ENCODE measurements at regions not wholly inside any gene's neighbourhood (a gene's known extent, or its start where the extent isn't known, plus 50 kb on each side); places are given as distances from the start of the nearest gene placed in this dataset.

GRCh38 chr7:118076564-118076963 lies 107.4 kb upstream of the LSM8 start:
- H3K14ac ChIP-seq (ENCODE audit: low read length): no peak overlapping the region

GRCh38 chr7:118078015-118078414 lies 105.9 kb upstream of the LSM8 start:
- no peak overlapping the region for H2AK5ac ChIP-seq (ENCODE audit: low read depth, low read length)
- H3K9ac ChIP-seq (ENCODE audit: low read depth, low read length, poor library complexity): no peak overlapping the region
- H3K36me3 ChIP-seq (replicated peaks in 1 of 2; ENCODE audit: control insufficient read depth in 2 of 2, insufficient read depth in 2 of 2, low read length in 2 of 2): no peaks in the 10 kb centered on the region
- H3K4me1 ChIP-seq (ENCODE audit: control insufficient read depth in 2 of 2, insufficient read depth in 1 of 2, low read depth in 1 of 2, low read length in 2 of 2): no peaks in the 10 kb centered on the region
- H3K27me3 ChIP-seq (ENCODE audit: control insufficient read depth in 3 of 3, insufficient read depth in 3 of 3, low read depth in 1 of 3, low read length in 3 of 3): no peaks in the 10 kb centered on the region
- no peak overlapping the region for H2BK5ac ChIP-seq (ENCODE audit: low read length)
- no peaks in the 10 kb centered on the region for H3K79me1 ChIP-seq (ENCODE audit: low read depth, low read length)
- H2BK15ac ChIP-seq (ENCODE audit: low read length): no peak overlapping the region
- no peak overlapping the region for H4K91ac ChIP-seq (ENCODE audit: low read depth, low read length, poor library complexity)
- no peak overlapping the region for H2BK12ac ChIP-seq (ENCODE audit: low read length)
- DNase-seq (ENCODE audit: low spot score): no peak
- no peaks in the 10 kb centered on the region for H3K9me3 ChIP-seq (replicated peaks in 1 of 2; ENCODE audit: control insufficient read depth in 2 of 2, insufficient read depth in 1 of 2, low read depth in 1 of 2, low read length in 2 of 2)
- H3K4ac ChIP-seq (ENCODE audit: low read length): no peak overlapping the region
- H3K14ac ChIP-seq (ENCODE audit: low read length): no peak overlapping the region
- no peak overlapping the region for H4K8ac ChIP-seq (ENCODE audit: low read depth, low read length)
- H3K23ac ChIP-seq (ENCODE audit: low read depth, low read length, poor library complexity): no peak overlapping the region
- no peak overlapping the region for H2BK120ac ChIP-seq (ENCODE audit: low read depth, low read length)
- no peak overlapping the region for H3K4me2 ChIP-seq (ENCODE audit: insufficient read depth, low read length, poor library complexity, severe bottlenecking)
- no peak overlapping the region for H2AFZ ChIP-seq (ENCODE audit: low read length)
- H3K18ac ChIP-seq (ENCODE audit: low read length): no peak overlapping the region
- H3K27ac ChIP-seq (replicated peaks; ENCODE audit: low read length): no peak overlapping the region
- H3K4me3 ChIP-seq (ENCODE audit: low read length in 2 of 2): no peak overlapping the region

More at GRCh38 chr7:118076564-118076963, 107.4 kb upstream of the LSM8 start:
- no peak overlapping the region for H3K18ac ChIP-seq (ENCODE audit: low read length)
- H2BK15ac ChIP-seq (ENCODE audit: low read length): no peak overlapping the region
- DNase-seq (ENCODE audit: low spot score): no peak
- H3K4me1 ChIP-seq (ENCODE audit: control insufficient read depth in 2 of 2, insufficient read depth in 1 of 2, low read depth in 1 of 2, low read length in 2 of 2): no peaks in the 10 kb centered on the region
- WGBS, 2 donors (ENCODE audit: extremely low coverage in 2 of 2, insufficient read length in 2 of 2, insufficient replicate concordance in 1 of 2): no CpG with 5 or more reads among the region's 3 CpGs
- H3K23ac ChIP-seq (ENCODE audit: low read depth, low read length, poor library complexity): no peak overlapping the region
- no peaks in the 10 kb centered on the region for H3K27me3 ChIP-seq (ENCODE audit: control insufficient read depth in 3 of 3, insufficient read depth in 3 of 3, low read depth in 1 of 3, low read length in 3 of 3)
- H3K79me1 ChIP-seq (ENCODE audit: low read depth, low read length): no peaks in the 10 kb centered on the region
- H3K27ac ChIP-seq (replicated peaks; ENCODE audit: low read length): no peak overlapping the region
- no peak overlapping the region for H2BK12ac ChIP-seq (ENCODE audit: low read length)
- no peak overlapping the region for H4K8ac ChIP-seq (ENCODE audit: low read depth, low read length)
- no peak overlapping the region for H3K4me3 ChIP-seq (ENCODE audit: low read length in 2 of 2)
- no peak overlapping the region for H2BK120ac ChIP-seq (ENCODE audit: low read depth, low read length)
- H2AFZ ChIP-seq (ENCODE audit: low read length): no peak overlapping the region
- no peak overlapping the region for H2AK5ac ChIP-seq (ENCODE audit: low read depth, low read length)
- H4K91ac ChIP-seq (ENCODE audit: low read depth, low read length, poor library complexity): no peak overlapping the region
- H3K36me3 ChIP-seq (replicated peaks in 1 of 2; ENCODE audit: control insufficient read depth in 2 of 2, insufficient read depth in 2 of 2, low read length in 2 of 2): no peaks in the 10 kb centered on the region
- H3K9ac ChIP-seq (ENCODE audit: low read depth, low read length, poor library complexity): no peak overlapping the region
- H3K4me2 ChIP-seq (ENCODE audit: insufficient read depth, low read length, poor library complexity, severe bottlenecking): no peak overlapping the region
- H2BK5ac ChIP-seq (ENCODE audit: low read length): no peak overlapping the region
- H3K4ac ChIP-seq (ENCODE audit: low read length): no peak overlapping the region
- no peaks in the 10 kb centered on the region for H3K9me3 ChIP-seq (replicated peaks in 1 of 2; ENCODE audit: control insufficient read depth in 2 of 2, insufficient read depth in 1 of 2, low read depth in 1 of 2, low read length in 2 of 2)

- no CpG with 5 or more reads among the region's 1 CpG for WGBS, 2 donors (ENCODE audit: extremely low coverage in 2 of 2, insufficient read length in 2 of 2, insufficient replicate concordance in 1 of 2)
- no peak overlapping the region for H3K27ac ChIP-seq (replicated peaks; ENCODE audit: low read length)
Measured at GRCh38 chr7:118079369-118079768, 104.6 kb upstream of the LSM8 start.

GRCh38 chr7:118080947-118081346 lies 103.0 kb upstream of the LSM8 start:
- no peaks in the 10 kb centered on the region for H3K36me3 ChIP-seq (replicated peaks in 1 of 2; ENCODE audit: control insufficient read depth in 2 of 2, insufficient read depth in 2 of 2, low read length in 2 of 2)
- no peaks in the 10 kb centered on the region for H3K9me3 ChIP-seq (replicated peaks in 1 of 2; ENCODE audit: control insufficient read depth in 2 of 2, insufficient read depth in 1 of 2, low read depth in 1 of 2, low read length in 2 of 2)
- no peak overlapping the region for H3K27ac ChIP-seq (replicated peaks; ENCODE audit: low read length)
- H3K4ac ChIP-seq (ENCODE audit: low read length): no peak overlapping the region
- DNase-seq (ENCODE audit: low spot score): no peak
- H3K23ac ChIP-seq (ENCODE audit: low read depth, low read length, poor library complexity): no peak overlapping the region
- no peak overlapping the region for H2BK12ac ChIP-seq (ENCODE audit: low read length)
- no peak overlapping the region for H2BK5ac ChIP-seq (ENCODE audit: low read length)
- no peak overlapping the region for H2BK120ac ChIP-seq (ENCODE audit: low read depth, low read length)
- H3K4me3 ChIP-seq (ENCODE audit: low read length in 2 of 2): no peak overlapping the region
- no peak overlapping the region for H3K14ac ChIP-seq (ENCODE audit: low read length)
- H3K27me3 ChIP-seq (ENCODE audit: control insufficient read depth in 3 of 3, insufficient read depth in 3 of 3, low read depth in 1 of 3, low read length in 3 of 3): no peaks in the 10 kb centered on the region
- H4K8ac ChIP-seq (ENCODE audit: low read depth, low read length): no peak overlapping the region
- no peak overlapping the region for H3K18ac ChIP-seq (ENCODE audit: low read length)
- H3K4me1 ChIP-seq (ENCODE audit: control insufficient read depth in 2 of 2, insufficient read depth in 1 of 2, low read depth in 1 of 2, low read length in 2 of 2): peaks cover 0 to 3% of the 10 kb centered on the region in 2 donors
- no peak overlapping the region for H2BK15ac ChIP-seq (ENCODE audit: low read length)
- H3K4me2 ChIP-seq (ENCODE audit: insufficient read depth, low read length, poor library complexity, severe bottlenecking): no peak overlapping the region
- no CpG with 5 or more reads among the region's 3 CpGs for WGBS, 2 donors (ENCODE audit: extremely low coverage in 2 of 2, insufficient read length in 2 of 2, insufficient replicate concordance in 1 of 2)
- no peak overlapping the region for H3K9ac ChIP-seq (ENCODE audit: low read depth, low read length, poor library complexity)
- no peak overlapping the region for H2AFZ ChIP-seq (ENCODE audit: low read length)
- H3K79me1 ChIP-seq (ENCODE audit: low read depth, low read length): no peaks in the 10 kb centered on the region
- no peak overlapping the region for H2AK5ac ChIP-seq (ENCODE audit: low read depth, low read length)
- H4K91ac ChIP-seq (ENCODE audit: low read depth, low read length, poor library complexity): no peak overlapping the region

More at GRCh38 chr7:118079369-118079768, 104.6 kb upstream of the LSM8 start:
- Histone ChIP-seq H4K91ac (ENCODE audit: low read depth, low read length, poor library complexity) (no peak overlapping the region), H3K4ac (ENCODE audit: low read length) (no peak overlapping the region), H2BK12ac (ENCODE audit: low read length) (no peak overlapping the region), H2BK120ac (ENCODE audit: low read depth, low read length) (no peak overlapping the region), H4K8ac (ENCODE audit: low read depth, low read length) (no peak overlapping the region), H3K27me3 (ENCODE audit: control insufficient read depth in 3 of 3, insufficient read depth in 3 of 3, low read depth in 1 of 3, low read length in 3 of 3) (no peaks in the 10 kb centered on the region), H2BK5ac (ENCODE audit: low read length) (no peak overlapping the region), H3K4me1 (ENCODE audit: control insufficient read depth in 2 of 2, insufficient read depth in 1 of 2, low read depth in 1 of 2, low read length in 2 of 2) (no peaks in the 10 kb centered on the region), H3K79me1 (ENCODE audit: low read depth, low read length) (no peaks in the 10 kb centered on the region), H3K18ac (ENCODE audit: low read length) (no peak overlapping the region), H3K4me3 (ENCODE audit: low read length in 2 of 2) (no peak overlapping the region), H3K14ac (ENCODE audit: low read length) (no peak overlapping the region), H2BK15ac (ENCODE audit: low read length) (no peak overlapping the region), H3K9me3 (replicated peaks in 1 of 2; ENCODE audit: control insufficient read depth in 2 of 2, insufficient read depth in 1 of 2, low read depth in 1 of 2, low read length in 2 of 2) (no peaks in the 10 kb centered on the region), H3K23ac (ENCODE audit: low read depth, low read length, poor library complexity) (no peak overlapping the region), H2AFZ (ENCODE audit: low read length) (no peak overlapping the region), H2AK5ac (ENCODE audit: low read depth, low read length) (no peak overlapping the region), H3K4me2 (ENCODE audit: insufficient read depth, low read length, poor library complexity, severe bottlenecking) (no peak overlapping the region), H3K9ac (ENCODE audit: low read depth, low read length, poor library complexity) (no peak overlapping the region), H3K36me3 (replicated peaks in 1 of 2; ENCODE audit: control insufficient read depth in 2 of 2, insufficient read depth in 2 of 2, low read length in 2 of 2) (no peaks in the 10 kb centered on the region)
- DNase-seq (ENCODE audit: low spot score): no peak

Measured in neuronal stem cell (in vitro differentiated cells).